Neural progenitor cell (in vitro differentiated cells): ENCODE measurements at regions not wholly inside any gene's neighbourhood (a gene's known extent, or its start where the extent isn't known, plus 50 kb on each side); places are given as distances from the start of the nearest gene placed in this dataset.
"Not testable (repeated sequence)": the region's sequence is repeated elsewhere in the genome, so short reads cannot be mapped to it uniquely, and the experiment has no call there.

Experiments used
- CTCF ChIP-seq: fragments of 200-600 bp; sonication (generic); IDR thresholded peaks from 2 replicates; pipeline ENCODE4 v1.5.1; 2017; ENCODE audit warnings: antibody characterized with exemption, mild to moderate bottlenecking
- EZH2 ChIP-seq: fragments of 200-600 bp; sonication (generic); IDR thresholded peaks from 2 replicates; pipeline ENCODE4 v1.6.1; 2017; ENCODE audit warnings: antibody characterized with exemption, mild to moderate bottlenecking, moderate library complexity
- EZH2phosphoT487 ChIP-seq: fragments of 200-600 bp; sonication (generic); IDR thresholded peaks from 2 replicates; pipeline ENCODE4 v1.6.1; 2017; ENCODE audit warnings: antibody characterized with exemption

GRCh38 chr6:69450493-69450892 is 346.3 kb downstream of the LMBRD1 start:
- not testable (repeated sequence) for TF ChIP-seq CTCF, EZH2, EZH2phosphoT487
